Heart left ventricle (tissue), 13 donors: ENCODE measurements at regions not wholly inside any gene's neighbourhood (a gene's known extent, or its start where the extent isn't known, plus 50 kb on each side); places are given as distances from the start of the nearest gene placed in this dataset.

Experiments
- CTCF ChIP-seq, 12 donors: fragments of 200-600 bp; sonication (generic) in 4 of 12; IDR thresholded peaks; one replicate each; pipeline versions ENCODE4 v1.5.0 to v1.8.0; 2018 to 2022; ENCODE audit warnings: antibody characterized with exemption in 12 of 12, mild to moderate bottlenecking in 5 of 12
- POLR2A ChIP-seq, 2 donors: fragments of 450-650 bp; IDR thresholded peaks; one replicate each; pipeline ENCODE4 v1.6.1; 2017; ENCODE audit warnings: antibody characterized with exemption in 2 of 2, mild to moderate bottlenecking in 2 of 2, moderate library complexity in 2 of 2
- donor health status: ischemic (EF 13 %, LVEDD 7.1; RV severe dilation, severe dysfunction).
- donor health status: DM: no; HTN: yes; CAD: no.
- donor health status: DM: no; HTN: no; CAD: no.
- donor health status: ischemic (EF 25% LVEDD 6.9; RV normal size, moderate dysfunction).
- donor health status: ischemic (EF 25% LVEDD 5.7; RV mildly dilated, moderate dysfunction).
- donor health status: ischemic (EF 35%, LVEDD 5.7; RV mildly dilated, moderate dysfunction).
- donor health status: nonischemic (EF 11% LVEDD 7.7; RV severe dilation, severe dysfunction).
- donor health status: DM: yes; HTN: yes; CAD: no.
- donor health status: PGD.
- donor health status: ischemic (EF 29% LVEDD 5.4; RV normal size, mild dysfunction).
- donor health status: nonischemic (EF 23%, LVEDD 6.1; RV moderate dilation, normal function).

- TF ChIP-seq CTCF (IDR thresholded peaks at IDR 0.05), result no peak
- no peak for TF ChIP-seq POLR2A (IDR thresholded peaks at IDR 0.05)
Observed at GRCh38 chrX:148215726-148216125, 234.6 kb downstream of the FMR1NB start.
